PFSK-1 (cell line): ENCODE measurements at regions not wholly inside any gene's neighbourhood (a gene's known extent, or its start where the extent isn't known, plus 50 kb on each side); places are given as distances from the start of the nearest gene placed in this dataset.

Experiments used
- FOXP2 ChIP-seq: optimal IDR thresholded peaks from 2 replicates; pipeline ENCODE3; 2011; ENCODE audit warnings: borderline replicate concordance, control low read depth, inconsistent platforms; ENCODE audit not compliant: insufficient read depth; ENCODE audit errors: extremely low read length, extremely low read depth
- POLR2AphosphoS5 ChIP-seq: IDR thresholded peaks from 2 replicates; pipeline ENCODE4 v1.6.1; 2012; ENCODE audit warnings: low read depth, mild to moderate bottlenecking, control low read depth, low read length, moderate library complexity
- SIN3A ChIP-seq: IDR thresholded peaks from 2 replicates; pipeline ENCODE4 v1.6.1; 2012; ENCODE audit warnings: mild to moderate bottlenecking, low read length, moderate library complexity, borderline replicate concordance; ENCODE audit not compliant: insufficient read depth
- TAF1 ChIP-seq: IDR thresholded peaks from 2 replicates; pipeline ENCODE4 v1.6.1; 2012; ENCODE audit warnings: low read length, control low read depth, borderline replicate concordance; ENCODE audit not compliant: insufficient read depth
- TF ChIP-seq, protein P1 (sequence below), 2 experiments: IDR thresholded peaks; 2 replicates each; pipeline versions ENCODE4 v1.6.1 to v1.8.0; 2011 to 2012; ENCODE audit warnings: low read depth in 2 of 2, low read length in 2 of 2, control low read depth in 1 of 2, inconsistent platforms in 1 of 2, mild to moderate bottlenecking in 1 of 2, moderate library complexity in 1 of 2; ENCODE audit not compliant: insufficient read depth in 1 of 2

DNA sequence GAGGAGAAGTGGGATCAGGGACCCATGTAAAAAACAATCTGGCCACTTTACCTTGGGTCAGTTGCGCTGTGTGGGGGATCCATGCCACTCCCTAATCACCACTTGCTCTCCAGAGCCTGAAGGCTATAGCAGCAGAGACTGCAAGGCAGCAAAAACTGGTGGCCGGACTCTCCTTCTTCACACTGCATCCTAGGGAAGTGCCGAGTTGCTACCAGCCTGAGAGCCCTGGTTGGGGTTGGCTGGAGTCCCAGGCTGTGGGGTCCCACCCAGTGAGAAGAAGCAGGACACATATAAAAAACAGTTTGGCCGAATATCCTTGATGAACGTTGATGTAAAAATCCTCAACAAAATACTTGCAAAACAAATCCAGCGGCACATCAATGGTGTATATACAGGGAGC lies 341.2 kb downstream of the AEBP2 start:
- TF ChIP-seq FOXP2 (no peak), SIN3A (no peak), POLR2AphosphoS5 (no peak), TAF1 (no peak)
- TF ChIP-seq, protein P1, sequence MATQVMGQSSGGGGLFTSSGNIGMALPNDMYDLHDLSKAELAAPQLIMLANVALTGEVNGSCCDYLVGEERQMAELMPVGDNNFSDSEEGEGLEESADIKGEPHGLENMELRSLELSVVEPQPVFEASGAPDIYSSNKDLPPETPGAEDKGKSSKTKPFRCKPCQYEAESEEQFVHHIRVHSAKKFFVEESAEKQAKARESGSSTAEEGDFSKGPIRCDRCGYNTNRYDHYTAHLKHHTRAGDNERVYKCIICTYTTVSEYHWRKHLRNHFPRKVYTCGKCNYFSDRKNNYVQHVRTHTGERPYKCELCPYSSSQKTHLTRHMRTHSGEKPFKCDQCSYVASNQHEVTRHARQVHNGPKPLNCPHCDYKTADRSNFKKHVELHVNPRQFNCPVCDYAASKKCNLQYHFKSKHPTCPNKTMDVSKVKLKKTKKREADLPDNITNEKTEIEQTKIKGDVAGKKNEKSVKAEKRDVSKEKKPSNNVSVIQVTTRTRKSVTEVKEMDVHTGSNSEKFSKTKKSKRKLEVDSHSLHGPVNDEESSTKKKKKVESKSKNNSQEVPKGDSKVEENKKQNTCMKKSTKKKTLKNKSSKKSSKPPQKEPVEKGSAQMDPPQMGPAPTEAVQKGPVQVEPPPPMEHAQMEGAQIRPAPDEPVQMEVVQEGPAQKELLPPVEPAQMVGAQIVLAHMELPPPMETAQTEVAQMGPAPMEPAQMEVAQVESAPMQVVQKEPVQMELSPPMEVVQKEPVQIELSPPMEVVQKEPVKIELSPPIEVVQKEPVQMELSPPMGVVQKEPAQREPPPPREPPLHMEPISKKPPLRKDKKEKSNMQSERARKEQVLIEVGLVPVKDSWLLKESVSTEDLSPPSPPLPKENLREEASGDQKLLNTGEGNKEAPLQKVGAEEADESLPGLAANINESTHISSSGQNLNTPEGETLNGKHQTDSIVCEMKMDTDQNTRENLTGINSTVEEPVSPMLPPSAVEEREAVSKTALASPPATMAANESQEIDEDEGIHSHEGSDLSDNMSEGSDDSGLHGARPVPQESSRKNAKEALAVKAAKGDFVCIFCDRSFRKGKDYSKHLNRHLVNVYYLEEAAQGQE (IDR thresholded peaks at IDR 0.05; ENCODE audit: insufficient read depth in 1 of 2, low read depth in 2 of 2, low read length in 2 of 2), result no peak

DNA sequence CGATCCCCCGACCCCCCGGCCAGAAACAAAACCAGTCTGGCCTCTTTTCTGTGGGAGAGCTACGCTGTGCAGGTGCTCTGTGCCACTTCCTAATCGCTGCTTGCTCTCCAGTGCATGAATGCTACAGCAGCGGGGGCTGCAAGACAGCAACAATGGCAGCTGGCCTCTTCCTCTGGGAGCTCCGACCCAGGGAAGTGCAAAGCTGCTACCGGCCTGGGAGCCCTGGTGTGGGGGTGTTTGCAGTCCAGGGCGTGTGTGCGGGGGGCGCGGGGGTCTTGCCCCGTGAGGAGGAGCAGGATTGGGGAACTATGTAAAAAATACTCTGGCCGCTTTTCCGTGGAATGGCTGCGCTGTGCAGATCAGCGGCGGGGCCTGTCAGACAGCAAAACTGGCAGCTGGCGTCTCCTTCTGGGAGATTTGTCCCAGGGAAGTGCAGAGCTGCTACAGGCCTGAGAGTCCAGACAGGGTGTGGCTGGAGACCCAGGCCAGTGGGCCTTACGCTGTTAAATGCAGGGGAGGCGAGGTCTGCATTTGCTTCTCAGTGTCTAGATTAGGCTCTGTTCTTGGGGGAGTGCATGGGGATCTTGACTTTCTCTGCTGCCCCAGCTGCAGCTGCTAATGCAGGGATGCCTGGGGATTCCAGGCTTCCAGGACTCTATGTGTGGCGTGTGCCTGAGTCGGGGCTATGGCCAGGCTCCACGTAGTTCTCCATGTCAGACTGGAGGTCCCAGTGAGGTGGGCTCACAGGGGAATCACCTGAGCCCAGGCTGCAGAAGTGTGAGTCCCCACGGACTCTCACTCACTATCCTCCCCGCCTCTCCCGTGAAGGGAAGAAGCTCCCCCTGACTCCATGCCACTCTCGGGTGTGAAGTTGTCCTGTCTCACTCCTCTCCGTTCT lies 344.5 kb downstream of the AEBP2 start:
- TF ChIP-seq, protein P1 (IDR thresholded peaks at IDR 0.05; ENCODE audit: insufficient read depth in 1 of 2, low read depth in 2 of 2, low read length in 2 of 2), result no peak
- TF ChIP-seq SIN3A, result no peak
- no peak for TF ChIP-seq POLR2AphosphoS5
- TF ChIP-seq FOXP2, result no peak
- TF ChIP-seq TAF1, result no peak

DNA sequence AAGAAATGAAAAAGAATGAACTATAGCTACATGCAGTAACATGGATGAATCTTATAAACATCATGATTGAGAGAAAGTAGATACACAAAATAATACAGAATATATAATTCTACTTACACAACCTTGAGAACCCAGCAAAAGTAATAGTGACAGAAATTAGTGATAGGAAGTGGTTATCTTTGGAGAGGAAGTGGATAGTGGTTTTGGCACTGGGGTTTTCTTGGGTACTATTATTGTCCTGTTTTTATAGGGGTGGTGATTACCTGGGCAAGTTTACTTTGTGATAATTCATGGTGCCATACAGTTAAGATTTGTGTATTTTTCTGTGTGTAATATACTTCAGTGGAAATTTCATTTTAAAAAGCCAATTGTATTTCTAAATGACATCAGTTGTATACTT lies 352.7 kb downstream of the AEBP2 start:
- TF ChIP-seq FOXP2 (no peak), POLR2AphosphoS5 (no peak), SIN3A (no peak), TAF1 (no peak)
- TF ChIP-seq, protein P1 (IDR thresholded peaks at IDR 0.05; ENCODE audit: insufficient read depth in 1 of 2, low read depth in 2 of 2, low read length in 2 of 2), result no peak

DNA sequence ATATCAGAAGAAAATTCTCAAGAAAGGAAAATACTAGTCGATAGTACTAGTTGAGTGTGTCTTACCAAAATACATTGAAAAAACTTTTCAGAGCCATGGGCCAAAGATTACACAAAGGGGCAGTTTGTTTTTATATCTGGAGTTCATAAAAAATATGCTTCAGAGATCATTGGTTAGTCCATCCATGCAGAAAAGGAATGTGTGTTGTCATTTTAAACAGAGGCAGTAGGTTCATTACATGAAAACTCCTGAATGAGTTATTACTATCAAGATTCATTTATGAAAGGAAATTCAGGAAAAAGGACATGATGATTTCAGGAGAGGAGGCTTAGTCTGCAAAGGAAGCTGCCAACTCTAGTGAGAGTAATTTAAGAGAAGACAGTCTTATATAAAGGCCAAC lies 354.8 kb downstream of the AEBP2 start:
- TF ChIP-seq POLR2AphosphoS5 (no peak), SIN3A (no peak), FOXP2 (no peak), TAF1 (no peak)
- TF ChIP-seq, protein P1 (IDR thresholded peaks at IDR 0.05; ENCODE audit: insufficient read depth in 1 of 2, low read depth in 2 of 2, low read length in 2 of 2), result no peak

DNA sequence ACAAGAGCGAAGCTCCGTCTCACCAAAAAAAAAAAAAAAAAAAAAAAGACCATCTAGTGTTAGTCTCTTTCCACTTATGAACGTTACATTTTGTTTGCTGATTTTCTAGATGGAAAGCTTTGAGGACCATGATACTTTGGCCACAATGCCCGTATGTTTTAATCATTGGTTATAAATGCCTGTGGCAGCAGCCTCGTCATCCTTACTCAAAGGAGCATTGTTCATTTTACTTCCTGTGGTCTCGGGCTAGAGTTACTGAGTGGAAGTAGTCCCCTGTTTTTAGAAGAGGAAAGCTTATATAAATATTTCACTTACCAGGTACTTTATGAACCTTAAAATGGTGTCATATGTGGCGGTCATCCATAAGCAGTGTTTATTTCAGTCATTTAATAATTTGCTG lies 359.9 kb downstream of the AEBP2 start:
- TF ChIP-seq SIN3A (no peak), TAF1 (no peak), FOXP2 (no peak), POLR2AphosphoS5 (no peak)
- TF ChIP-seq, protein P1 (IDR thresholded peaks at IDR 0.05; ENCODE audit: insufficient read depth in 1 of 2, low read depth in 2 of 2, low read length in 2 of 2), result no peak
